Lung (tissue), 11 donors: ENCODE measurements at regions not wholly inside any gene's neighbourhood (a gene's known extent, or its start where the extent isn't known, plus 50 kb on each side); places are given as distances from the start of the nearest gene placed in this dataset.
"Not testable (repeated sequence)": the region's sequence is repeated elsewhere in the genome, so short reads cannot be mapped to it uniquely, and the experiment has no call there.

ENCODE experiments used
- ATAC-seq: fragments of 200-7000 bp; cut with Tn5 transposase; one replicate; pipeline ENCODE4 v1.9.1; 2020; ENCODE audit warnings: moderate number of reproducible peaks; ENCODE audit not compliant: insufficient read depth, low FRiP score
- DNase-seq, 3 donors: peaks; one replicate each; pipeline ENCODE4 v3.0.0-alpha.2; 2013 to 2017
- H3K27ac ChIP-seq, 2 donors: one replicate each; pipeline ENCODE4 v1.5.1; 2013; ENCODE audit warnings: mild to moderate bottlenecking in 2 of 2, moderate library complexity in 2 of 2, control low read depth in 1 of 2, inconsistent platforms in 1 of 2, low read depth in 1 of 2, low read length in 1 of 2
- H3K27me3 ChIP-seq, 3 donors: one replicate each; pipeline ENCODE4 v1.5.1; 2013; ENCODE audit warnings: low read length in 2 of 3; ENCODE audit not compliant: control insufficient read depth in 3 of 3, insufficient read depth in 3 of 3
- H3K36me3 ChIP-seq, 4 donors: one replicate each; pipeline ENCODE4 v1.5.1; 2013; ENCODE audit warnings: low read length in 4 of 4, mild to moderate bottlenecking in 1 of 4, moderate library complexity in 1 of 4; ENCODE audit not compliant: control insufficient read depth in 4 of 4, insufficient read depth in 4 of 4
- H3K4me1 ChIP-seq, 5 donors: one replicate each; pipeline ENCODE4 v1.5.1; 2013; ENCODE audit warnings: low read length in 5 of 5, mild to moderate bottlenecking in 2 of 5, moderate library complexity in 1 of 5; ENCODE audit not compliant: control insufficient read depth in 5 of 5, insufficient read depth in 5 of 5
- H3K4me3 ChIP-seq: one replicate; pipeline ENCODE4 v1.5.1; 2013; ENCODE audit warnings: mild to moderate bottlenecking, control low read depth, moderate library complexity
- H3K9ac ChIP-seq, 2 donors: one replicate each; pipeline ENCODE4 v1.5.1; 2013; ENCODE audit warnings: low read length in 2 of 2, control low read depth in 1 of 2; ENCODE audit not compliant: insufficient read depth in 1 of 2
- H3K9me3 ChIP-seq, 4 donors: one replicate each; pipeline ENCODE4 v1.5.1; 2013; ENCODE audit warnings: low read length in 3 of 4, mild to moderate bottlenecking in 1 of 4, moderate library complexity in 1 of 4; ENCODE audit not compliant: control insufficient read depth in 4 of 4, insufficient read depth in 3 of 4
- CTCF ChIP-seq: IDR thresholded peaks from 2 replicates; pipeline ENCODE4 v1.5.1; 2012; ENCODE audit warnings: mild to moderate bottlenecking; ENCODE audit errors: control extremely low read depth, extremely low read depth
- WGBS, 2 donors: extraction: QIAGEN DNeasy Blood & Tissue Kit; methylation state at CpG; one replicate each; pipeline ENCODE4 v1.1.7; 2013; 5-methylcytosine and 5-hydroxymethylcytosine counted together
- donor health status: control.
- donor health status: control.
- donor health status: Bipolar disorder and iron deficiency.
- donor health status: healthy.
- donor health status: DM: yes; HTN: yes; CAD: no.

- Histone ChIP-seq H3K9ac (no peak overlapping the region), H3K27me3 (no peaks in the 10 kb centered on the region), H3K4me3 (no peak overlapping the region), H3K9me3 (no peaks in the 10 kb centered on the region), H3K36me3 (no peaks in the 10 kb centered on the region), H3K4me1 (peaks cover 0 to 4% (median 0%) of the 10 kb centered on the region in 5 donors), H3K27ac (no peak overlapping the region)
- ATAC-seq, result no peak
- TF ChIP-seq CTCF, result no peak
- DNase-seq, result peak in 1 of 3 donors; percentile 7
- WGBS, 2 donors, result 49 to 59% methylated on average over 5 of the region's 5 CpGs
These were observed 130.3 kb upstream of the CDIN1 start for GRCh38 chr15:36449084-36449661.

- Histone ChIP-seq H3K4me3 (no peak overlapping the region), H3K27me3 (no peaks in the 10 kb centered on the region), H3K9ac (no peak overlapping the region), H3K4me1 (peaks cover 0 to 4% (median 0%) of the 10 kb centered on the region in 5 donors), H3K27ac (no peak overlapping the region), H3K9me3 (no peaks in the 10 kb centered on the region), H3K36me3 (no peaks in the 10 kb centered on the region)
- 78 to 95% methylated on average over 3 of the region's 3 CpGs for WGBS, 2 donors
- no peak for ATAC-seq
- DNase-seq, result peak in 1 of 3 donors; percentile 5
- TF ChIP-seq CTCF, result no peak
These were observed 129.7 kb upstream of the CDIN1 start for GRCh38 chr15:36449662-36450145.

- not testable (repeated sequence) for H3K36me3 ChIP-seq, H3K9ac ChIP-seq, H3K27ac ChIP-seq, H3K27me3 ChIP-seq, H3K4me3 ChIP-seq, DNase-seq, H3K9me3 ChIP-seq, H3K4me1 ChIP-seq, ATAC-seq
- 92% methylated on average over 4 of the region's 4 CpGs for WGBS, 2 donors
These were observed 125.2 kb upstream of the CDIN1 start for GRCh38 chr15:36454244-36454643.

GRCh38 chr15:36458411-36458810, 121.0 kb upstream of the CDIN1 start:
- H3K36me3 ChIP-seq, result no peaks in the 10 kb centered on the region
- no peak for ATAC-seq
- H3K4me1 ChIP-seq, result no peaks in the 10 kb centered on the region
- H3K4me3 ChIP-seq, result no peak overlapping the region
- no peak overlapping the region for H3K9ac ChIP-seq
- 57 to 74% methylated on average over 5 of the region's 5 CpGs for WGBS, 2 donors
- H3K27me3 ChIP-seq, result no peaks in the 10 kb centered on the region
- no peak for TF ChIP-seq CTCF
- no peaks in the 10 kb centered on the region for H3K9me3 ChIP-seq
- no peak overlapping the region for H3K27ac ChIP-seq
- peak in 2 of 3 donors; percentile 28 to 62 for DNase-seq
